GM12864 (cell line): ENCODE measurements at regions not wholly inside any gene's neighbourhood (a gene's known extent, or its start where the extent isn't known, plus 50 kb on each side); places are given as distances from the start of the nearest gene placed in this dataset.

Source experiments
- DNase-seq: peaks from one replicate; pipeline ENCODE4 v3.0.0-alpha.2; 2011; ENCODE audit warnings: low read depth
- H3K4me3 ChIP-seq: 2 replicates; pipeline ENCODE4 v1.5.1; 2011; ENCODE audit warnings: mild to moderate bottlenecking, low read depth, low read length, control low read depth
- TF ChIP-seq, protein P1 (sequence below): IDR thresholded peaks from 2 replicates; pipeline ENCODE4 v1.5.1; 2011; ENCODE audit warnings: low read depth, mild to moderate bottlenecking, moderate library complexity, low read length, control low read depth, inconsistent platforms; ENCODE audit errors: missing control alignments

DNA sequence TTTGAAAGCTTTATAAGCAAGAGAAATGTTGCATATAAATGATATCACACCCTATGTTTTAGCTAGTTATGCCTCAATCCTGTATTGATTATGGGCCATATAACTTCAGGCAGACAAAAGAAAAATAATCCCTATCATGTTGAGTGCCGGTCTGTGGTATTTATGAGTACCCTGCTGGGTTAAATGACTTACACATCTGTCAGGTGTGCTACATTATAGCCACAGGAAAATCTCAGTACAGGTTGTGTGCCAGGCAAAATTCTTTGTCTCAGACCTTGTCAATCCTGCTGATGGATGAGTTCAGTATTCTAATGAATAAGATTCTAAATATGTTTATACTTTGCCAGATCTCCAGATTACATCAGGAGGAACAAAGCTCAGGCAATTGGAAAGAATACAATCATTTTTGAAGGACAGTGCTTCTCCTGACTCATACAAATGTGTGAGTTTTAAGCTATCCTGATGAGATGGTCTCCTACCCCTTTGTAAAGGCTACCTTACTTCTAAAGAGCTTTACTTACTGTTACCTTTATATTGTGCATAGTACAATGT lies 109.8 kb upstream of the FOXG1 start:
- no peak for DNase-seq
- H3K4me3 ChIP-seq: no peak overlapping the region
- TF ChIP-seq, protein P1, sequence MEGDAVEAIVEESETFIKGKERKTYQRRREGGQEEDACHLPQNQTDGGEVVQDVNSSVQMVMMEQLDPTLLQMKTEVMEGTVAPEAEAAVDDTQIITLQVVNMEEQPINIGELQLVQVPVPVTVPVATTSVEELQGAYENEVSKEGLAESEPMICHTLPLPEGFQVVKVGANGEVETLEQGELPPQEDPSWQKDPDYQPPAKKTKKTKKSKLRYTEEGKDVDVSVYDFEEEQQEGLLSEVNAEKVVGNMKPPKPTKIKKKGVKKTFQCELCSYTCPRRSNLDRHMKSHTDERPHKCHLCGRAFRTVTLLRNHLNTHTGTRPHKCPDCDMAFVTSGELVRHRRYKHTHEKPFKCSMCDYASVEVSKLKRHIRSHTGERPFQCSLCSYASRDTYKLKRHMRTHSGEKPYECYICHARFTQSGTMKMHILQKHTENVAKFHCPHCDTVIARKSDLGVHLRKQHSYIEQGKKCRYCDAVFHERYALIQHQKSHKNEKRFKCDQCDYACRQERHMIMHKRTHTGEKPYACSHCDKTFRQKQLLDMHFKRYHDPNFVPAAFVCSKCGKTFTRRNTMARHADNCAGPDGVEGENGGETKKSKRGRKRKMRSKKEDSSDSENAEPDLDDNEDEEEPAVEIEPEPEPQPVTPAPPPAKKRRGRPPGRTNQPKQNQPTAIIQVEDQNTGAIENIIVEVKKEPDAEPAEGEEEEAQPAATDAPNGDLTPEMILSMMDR: no peak

DNA sequence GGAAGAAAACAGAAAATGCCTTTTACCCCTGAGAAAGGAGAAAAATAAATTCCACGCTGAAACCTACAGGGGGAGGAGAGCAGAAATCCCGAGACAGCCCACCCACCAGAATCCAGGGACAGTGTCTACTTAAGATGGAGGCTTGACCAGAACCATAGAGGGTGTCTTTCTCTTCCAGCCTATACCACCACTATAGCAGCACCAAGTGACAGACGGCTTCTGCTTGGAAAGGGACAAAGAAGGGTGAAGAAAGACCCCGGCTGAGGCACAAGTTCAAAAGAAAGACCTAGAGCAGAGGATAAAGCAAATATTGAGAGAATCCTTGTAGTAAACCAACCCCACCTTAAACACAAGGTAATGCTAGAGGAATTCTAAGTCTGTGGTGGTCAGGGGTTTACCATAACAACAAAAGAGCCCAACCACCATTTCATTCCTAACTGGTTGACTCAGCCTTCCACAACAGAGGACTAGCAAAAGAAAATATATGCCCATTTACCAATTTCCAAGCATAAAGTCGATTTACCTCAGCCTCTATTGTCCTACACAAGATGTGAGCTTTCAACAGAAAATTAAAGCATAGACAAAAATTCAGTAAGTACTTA lies 105.3 kb upstream of the FOXG1 start:
- no peak overlapping the region for H3K4me3 ChIP-seq
- TF ChIP-seq, protein P1: no peak
- no peak for DNase-seq

DNA sequence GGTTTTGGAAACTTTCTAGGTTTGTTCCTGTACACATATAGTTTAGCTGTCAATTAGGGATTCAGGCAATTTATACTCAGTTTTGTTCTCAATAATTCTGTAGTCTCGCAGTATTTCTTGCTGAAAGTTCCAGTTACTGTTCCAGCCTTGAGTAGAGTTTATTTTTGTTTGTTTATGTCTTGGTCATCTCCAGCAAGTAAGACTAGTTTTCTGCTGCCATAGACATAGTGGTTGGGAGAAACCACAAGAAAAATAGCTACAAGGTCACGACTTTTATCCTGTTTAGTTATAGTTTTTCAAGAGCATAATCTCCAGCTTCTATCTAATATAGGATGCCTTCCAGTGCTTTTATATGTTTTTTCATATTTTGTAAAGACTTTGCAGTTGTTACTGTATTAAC lies 99.6 kb upstream of the FOXG1 start:
- DNase-seq: no peak
- no peak overlapping the region for H3K4me3 ChIP-seq
- TF ChIP-seq, protein P1: no peak

DNA sequence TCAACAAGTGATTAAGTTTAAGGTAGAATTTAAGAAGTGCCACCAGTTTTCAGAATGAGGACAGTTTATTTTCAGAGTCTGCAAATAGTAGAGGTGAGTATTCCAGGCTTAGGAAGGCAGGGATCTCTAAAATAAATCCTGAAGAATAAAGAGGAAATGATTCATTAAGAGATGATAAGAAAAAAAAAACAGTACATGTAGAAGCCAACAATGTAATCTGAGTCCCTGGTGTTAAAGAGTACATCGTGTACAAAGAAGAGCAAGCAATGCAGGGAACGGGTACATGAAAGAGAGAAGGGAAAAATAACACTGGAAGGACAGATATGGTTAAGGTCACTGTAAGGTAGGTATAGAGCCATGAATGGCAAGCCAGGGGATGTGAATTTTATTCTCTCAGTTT lies 95.2 kb upstream of the FOXG1 start:
- no peak overlapping the region for H3K4me3 ChIP-seq
- TF ChIP-seq, protein P1: no peak
- no peak for DNase-seq

DNA sequence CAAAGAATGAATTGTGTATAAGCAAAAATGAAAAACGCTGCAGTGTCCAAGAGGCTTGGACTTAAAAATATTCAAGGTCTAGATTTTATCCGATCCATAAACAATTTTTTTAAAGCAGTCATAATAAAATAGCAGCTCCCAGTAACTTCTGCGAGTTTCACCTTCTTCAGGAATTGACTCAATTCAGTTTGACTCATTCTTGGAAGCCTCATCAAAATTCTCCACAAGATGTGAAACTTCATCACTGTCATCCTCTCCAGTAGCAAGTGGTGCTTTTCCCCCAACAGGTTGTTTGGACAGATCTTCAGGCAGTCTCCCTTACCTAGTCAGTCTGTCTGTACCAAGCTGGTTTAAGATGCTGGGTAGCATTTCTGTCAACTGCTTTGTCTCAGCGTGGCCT lies 93.5 kb upstream of the FOXG1 start:
- TF ChIP-seq, protein P1: no peak
- DNase-seq: no peak
- H3K4me3 ChIP-seq: no peak overlapping the region

DNA sequence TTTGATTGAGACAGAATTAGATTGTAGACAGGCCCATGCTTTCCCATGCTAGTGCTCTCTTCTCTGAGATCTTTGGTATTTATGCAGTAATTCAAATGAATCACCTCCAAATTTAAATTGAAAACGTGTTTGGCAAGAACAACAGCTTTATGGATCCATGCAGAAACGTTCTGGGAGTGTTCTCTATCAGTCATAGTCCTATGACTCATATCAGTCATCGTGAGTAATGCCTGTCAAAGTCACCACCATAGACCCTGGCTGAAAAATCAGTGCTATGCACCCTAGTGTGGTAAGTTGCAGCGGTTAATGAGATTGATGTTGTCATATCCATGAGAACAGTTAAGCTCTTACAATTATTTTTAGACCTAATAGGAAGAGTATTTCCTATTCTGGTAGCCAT lies 90.1 kb upstream of the FOXG1 start:
- TF ChIP-seq, protein P1: no peak
- no peak overlapping the region for H3K4me3 ChIP-seq
- no peak for DNase-seq

DNA sequence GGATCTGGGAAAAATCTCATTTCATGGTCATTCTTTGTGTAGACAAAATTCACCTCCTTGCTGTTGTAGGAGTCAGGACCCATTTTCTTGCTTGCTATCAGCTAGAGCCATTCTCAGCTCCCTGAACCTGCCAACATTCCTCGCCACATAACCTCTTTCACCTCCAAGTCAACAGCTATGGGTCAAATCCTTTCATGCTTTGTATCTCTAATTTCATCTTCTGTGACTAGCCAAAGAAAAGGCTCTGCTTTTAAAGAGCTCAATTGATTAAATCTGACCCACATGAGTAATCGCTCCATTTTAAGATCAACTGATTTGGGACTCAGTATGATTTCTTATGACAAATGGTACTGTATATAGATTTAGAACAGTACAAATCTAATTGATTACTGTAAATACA lies 89.2 kb upstream of the FOXG1 start:
- no peak for DNase-seq
- TF ChIP-seq, protein P1: no peak

More for the DNA sequence above, 89.2 kb upstream of the FOXG1 start:
- no peak overlapping the region for H3K4me3 ChIP-seq
